ENCODE measurements at regions not wholly inside any gene's neighbourhood (a gene's known extent, or its start where the extent isn't known, plus 50 kb on each side); places are given as distances from the start of the nearest gene placed in this dataset.
"Not testable (repeated sequence)": the region's sequence is repeated elsewhere in the genome, so short reads cannot be mapped to it uniquely, and the experiment has no call there.

DNA sequence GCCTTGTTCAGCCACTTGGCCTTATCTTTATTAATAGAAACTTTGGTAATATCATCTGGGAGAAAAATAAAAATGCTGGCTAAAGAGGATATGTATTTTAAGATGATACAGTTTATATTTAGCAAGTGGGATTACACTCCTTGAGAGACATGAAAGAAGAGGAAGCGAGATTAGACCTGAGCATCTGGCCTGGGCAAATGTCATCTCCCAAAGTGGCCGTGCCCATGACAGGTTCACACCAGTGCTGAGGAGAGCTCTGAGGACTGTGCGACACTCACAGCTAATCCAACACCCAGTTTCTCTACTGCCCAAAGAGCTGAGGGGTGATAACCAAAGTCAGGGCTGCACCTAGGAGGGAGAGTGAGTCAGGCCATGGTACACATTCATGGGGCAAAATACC is 121.7 kb upstream of the DUSP10 start:
- no peak for DNase-seq

DNA sequence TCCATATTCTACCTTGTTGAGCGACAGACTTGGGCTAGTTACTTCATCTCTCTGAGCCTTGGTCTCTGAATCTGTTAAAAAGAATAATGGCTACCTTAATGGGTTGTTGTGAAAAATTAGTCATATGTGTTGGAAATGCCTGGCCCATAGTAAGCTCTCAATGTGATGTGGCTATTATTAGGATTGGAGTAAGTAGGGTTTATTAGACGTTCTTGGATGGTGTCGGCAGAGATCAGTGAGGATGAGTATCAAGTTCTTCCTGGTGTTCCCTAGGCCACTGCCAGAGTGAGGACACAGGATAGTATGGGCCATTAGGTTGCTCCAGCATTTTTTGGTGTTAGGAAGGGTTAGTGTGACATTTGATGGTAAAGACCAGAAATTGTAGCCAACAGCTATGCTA is 121.1 kb upstream of the DUSP10 start:
- DNase-seq: no peak

DNA sequence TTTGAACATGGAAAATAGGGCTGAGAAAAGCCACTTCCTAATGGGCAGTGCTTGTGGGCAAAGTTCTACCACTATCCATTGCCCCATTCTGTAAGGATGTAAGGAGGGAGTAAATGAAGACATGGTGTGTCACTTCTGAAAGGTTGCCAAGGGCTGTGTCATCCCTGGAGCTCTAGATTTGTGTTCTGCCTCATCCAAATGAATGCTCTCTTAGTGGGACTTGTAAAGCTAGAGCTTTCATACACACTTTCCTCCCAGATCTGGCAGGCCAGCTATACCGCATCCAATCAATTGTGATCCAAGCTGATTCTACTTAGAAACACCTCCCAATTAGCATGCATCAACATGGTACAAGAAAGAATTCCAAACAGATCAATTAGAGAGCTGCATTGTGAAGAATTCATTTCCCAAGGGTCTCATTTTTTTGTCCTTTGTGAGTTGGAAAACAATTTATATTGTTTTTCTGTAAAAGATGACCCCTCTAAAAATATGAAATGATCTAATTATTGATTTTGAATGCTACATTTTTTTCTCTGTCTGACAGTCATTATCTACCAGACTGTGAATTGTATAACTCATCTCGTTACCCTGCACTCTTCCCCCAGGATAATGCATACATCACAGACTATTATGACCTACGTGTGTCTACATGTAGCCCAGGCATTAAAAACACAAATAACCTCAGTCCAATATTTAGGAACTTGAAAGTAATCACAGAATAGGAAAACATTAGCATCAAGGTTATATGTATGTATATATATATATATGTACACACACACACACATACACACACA is 117.1 kb upstream of the DUSP10 start:
- DNase-seq: no peak

DNA sequence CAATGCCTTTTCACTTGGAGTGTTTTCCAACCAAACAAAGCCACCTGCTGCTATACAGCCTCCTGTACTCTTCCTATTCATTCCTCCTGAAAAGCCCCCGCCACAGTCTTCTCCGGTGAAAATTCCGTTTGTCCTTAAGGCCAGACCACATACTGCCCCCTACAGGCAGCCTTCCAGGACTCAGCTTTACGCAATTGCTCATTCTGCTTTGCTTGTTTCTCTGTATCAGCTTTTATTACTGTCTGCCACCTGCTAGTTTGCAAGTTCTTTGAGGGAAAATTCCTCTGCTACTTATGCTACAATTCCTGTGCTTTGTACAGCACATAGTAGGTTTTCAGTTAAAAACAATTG is 115.2 kb upstream of the DUSP10 start:
- not testable (repeated sequence) for DNase-seq

DNA sequence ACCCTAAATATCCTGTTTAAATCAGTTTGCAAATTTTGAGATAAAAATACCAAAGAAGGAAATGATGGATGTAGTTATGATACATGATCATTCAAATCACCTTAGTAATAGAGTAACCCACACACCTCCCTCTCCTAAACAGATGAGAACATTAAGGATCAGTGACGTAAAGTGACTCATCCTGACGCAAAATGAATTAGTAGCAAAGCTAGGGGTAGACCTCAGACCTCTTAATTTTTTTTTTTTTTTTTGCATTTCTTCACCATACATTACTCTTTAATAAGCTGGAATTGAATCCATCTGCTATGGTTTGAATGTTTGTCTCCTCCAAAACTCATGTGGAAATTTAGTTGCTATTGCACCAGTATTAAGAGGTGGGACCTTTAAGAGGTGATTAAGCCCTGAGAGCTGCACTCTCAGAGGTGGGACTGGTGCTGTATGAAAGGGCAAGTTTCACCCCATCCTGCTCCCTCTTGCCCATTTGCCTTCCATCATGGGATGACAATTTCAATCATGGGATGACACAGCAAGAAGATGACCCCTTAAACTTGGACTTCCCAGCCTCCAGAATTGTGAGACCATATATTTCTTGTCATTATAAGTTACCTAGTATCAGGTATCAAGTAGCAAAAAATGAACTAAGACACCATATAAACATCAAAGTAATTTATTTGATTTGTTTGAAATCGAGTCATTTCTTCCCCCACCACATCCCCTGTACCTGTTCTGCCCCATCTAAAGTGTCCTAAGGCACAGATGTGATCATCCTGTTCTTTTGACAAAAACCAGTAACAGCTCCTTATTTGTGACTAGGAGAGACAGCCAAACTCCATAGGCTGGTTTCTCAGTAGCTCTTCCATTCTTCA is 114.6 kb upstream of the DUSP10 start:
- DNase-seq: no peak

DNA sequence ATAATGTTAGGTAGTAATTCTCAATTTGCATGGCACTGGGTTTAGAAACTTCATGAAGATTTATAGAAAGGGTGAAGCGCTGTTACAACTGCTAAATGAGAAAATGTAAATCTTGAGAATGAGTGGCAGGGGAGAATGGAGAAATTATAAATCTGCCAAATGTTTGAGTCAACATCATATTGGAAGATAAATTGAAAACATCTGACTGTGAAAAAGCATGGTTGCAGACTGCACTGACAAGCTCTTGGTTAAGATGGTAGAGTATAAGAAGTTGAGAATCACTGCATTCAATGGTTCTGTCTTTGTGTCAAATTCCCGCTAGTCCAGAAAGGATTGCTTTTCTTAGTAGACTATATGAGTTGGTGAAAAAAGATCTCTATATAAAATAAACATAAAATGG is 113.3 kb upstream of the DUSP10 start:
- DNase-seq: no peak

DNA sequence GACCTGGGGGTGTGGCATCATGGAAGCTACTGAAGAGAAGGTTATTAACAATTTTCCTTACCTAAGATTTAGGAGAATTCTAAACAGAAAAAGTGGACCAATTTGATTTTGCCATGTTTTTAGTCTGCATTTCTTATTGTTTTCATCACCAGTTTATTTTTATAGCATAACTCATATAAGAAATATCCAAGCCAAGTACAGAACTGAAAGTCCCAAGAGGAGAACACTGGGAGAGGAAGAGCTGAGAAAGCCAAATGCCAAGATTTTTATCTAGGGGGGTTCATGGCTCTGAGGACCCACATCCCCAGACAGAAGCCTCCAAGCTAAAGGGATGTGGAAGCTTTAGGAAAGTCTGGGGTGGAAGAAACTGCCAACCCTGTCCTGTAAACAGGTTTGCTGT is 109.4 kb upstream of the DUSP10 start:
- no peak for DNase-seq

DNA sequence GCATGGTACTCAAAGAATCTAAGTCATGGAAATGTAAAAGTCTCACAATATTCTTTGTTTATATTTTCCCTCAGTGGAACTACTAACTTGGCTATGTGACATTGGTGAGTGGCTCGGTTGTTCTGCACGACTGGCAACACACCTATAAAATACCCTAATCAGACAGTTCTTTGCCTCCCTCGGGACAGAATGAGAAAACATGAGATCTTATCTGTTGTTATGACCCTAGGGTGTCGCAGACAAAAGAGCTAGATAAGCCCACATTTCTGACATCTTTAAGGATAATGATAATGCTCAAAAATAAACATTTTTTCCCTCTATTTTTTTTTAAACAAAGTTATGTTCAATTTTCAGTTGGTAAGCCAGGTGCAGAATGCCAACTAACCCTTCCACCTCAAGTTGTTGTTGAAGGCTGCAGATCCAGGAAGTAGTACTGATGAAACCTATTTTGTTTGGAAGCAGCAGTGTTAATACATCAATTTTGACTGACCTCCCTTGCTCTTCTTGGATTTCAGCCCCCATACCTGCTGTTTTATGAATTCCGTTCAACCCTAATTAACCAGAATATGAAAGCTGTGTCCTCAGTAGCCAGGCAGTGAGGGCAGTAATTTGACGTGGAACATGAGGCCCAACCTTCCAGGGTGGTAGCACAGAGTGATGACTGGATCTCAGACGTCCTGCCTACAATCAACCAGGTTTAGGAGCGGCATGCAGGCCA is 108.7 kb upstream of the DUSP10 start:
- DNase-seq: no peak

DNA sequence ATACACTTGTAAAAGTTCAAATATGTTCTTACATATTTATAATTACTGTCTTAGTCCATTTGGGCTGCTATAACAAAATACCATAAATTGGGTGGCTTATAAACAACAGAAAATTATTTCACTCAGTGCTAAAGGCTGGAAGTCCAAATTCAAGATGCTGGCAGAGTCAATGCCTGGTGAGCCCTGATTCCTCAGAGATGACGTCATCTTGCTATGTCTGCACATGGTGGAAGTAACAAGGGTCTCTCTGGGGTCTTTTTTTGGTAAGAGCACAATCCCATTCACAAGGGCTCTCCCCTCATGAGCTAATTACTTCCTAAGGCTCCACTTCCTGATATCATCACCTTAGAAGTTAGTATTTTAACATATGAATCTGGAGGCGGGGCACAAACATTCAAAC is 108.0 kb upstream of the DUSP10 start:
- DNase-seq: no peak

DNA sequence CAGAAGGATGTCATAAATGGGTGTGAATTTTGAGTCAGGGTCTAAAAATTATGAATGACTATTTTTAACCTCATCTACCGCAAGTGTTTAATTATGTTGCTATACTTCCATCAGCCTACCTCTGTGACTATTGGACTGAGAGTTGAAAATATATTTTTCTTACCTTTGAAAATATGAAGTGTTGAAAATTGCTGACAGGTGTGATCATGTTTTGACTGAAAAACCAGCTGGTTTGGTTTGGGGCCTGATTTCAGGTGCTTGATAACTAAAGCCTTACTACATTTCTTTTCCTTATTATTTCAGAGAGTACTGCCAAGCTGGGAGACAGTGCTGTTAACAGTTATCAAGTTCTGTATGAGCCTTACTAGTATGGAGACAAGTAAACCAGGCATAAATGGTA is 107.2 kb upstream of the DUSP10 start:
- DNase-seq: no peak

DNA sequence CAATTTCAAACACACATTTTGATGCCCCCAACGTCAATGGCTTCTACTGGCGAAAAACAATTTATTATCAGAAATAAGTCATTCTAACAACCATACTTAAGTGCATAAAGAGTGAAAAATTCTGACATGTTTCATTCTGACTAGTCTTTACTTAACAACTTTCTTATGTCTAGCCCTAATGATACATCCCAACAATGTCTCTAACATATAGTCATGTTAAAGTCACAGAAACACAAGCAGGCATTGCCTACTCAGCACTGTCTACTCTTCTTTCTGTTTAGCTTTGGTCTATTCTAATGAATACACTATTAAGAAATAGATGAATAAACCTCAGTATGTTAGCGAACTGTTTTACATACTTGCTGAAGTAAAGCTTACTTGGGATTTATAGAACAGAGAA is 105.8 kb upstream of the DUSP10 start:
- no peak for DNase-seq

DNA sequence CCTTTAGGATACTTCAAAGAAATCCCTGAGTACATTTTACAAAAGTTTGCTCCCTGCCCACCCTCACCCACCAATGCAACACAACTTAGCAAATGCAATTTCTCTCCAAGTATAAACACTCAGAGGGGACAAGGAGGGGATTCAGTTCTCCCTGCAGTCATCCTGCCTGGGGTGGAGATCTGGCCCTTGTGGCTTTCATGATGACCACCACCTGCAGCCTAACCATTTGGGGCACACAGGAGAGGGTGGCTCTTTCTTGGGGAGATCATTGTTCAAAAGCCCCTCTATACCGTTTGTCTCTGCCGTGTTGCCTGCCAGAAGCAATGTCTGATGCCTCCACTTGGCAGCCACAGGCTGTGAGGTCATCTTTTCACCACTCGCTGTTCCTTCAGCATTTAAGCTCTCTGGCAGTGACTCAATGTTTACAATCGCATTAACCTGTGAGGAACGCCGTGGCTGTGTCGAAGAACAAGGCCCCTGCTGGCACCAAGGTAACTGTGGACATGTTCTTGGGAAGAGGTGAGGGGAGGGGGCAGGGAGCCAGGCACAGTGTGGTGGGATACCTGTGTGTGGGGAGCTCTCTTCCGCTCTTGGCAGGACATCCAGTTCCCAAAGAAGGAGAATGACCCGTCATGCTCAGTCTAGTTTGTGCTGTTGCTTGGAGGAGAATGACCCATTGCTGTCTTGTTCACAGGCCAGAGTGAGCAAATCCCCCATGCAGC is 103.9 kb upstream of the DUSP10 start:
- no peak for DNase-seq

DNA sequence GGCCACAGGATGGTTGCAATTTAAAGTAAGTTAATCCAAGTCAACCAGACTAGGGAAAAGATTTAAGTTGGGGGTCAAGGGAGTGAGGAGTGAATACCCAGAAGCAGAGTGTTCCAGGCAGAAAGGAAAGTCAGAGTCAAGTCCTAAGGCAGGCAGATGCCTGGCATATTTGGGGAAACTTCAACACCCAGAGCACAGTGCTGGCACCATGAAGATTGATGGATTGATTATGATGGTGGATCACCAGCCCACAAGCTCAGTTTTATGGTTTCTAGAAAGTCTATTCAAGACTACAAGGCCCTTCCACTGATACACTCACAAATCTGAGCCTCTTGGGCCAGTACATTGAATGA is 100.1 kb upstream of the DUSP10 start:
- DNase-seq: no peak

DNA sequence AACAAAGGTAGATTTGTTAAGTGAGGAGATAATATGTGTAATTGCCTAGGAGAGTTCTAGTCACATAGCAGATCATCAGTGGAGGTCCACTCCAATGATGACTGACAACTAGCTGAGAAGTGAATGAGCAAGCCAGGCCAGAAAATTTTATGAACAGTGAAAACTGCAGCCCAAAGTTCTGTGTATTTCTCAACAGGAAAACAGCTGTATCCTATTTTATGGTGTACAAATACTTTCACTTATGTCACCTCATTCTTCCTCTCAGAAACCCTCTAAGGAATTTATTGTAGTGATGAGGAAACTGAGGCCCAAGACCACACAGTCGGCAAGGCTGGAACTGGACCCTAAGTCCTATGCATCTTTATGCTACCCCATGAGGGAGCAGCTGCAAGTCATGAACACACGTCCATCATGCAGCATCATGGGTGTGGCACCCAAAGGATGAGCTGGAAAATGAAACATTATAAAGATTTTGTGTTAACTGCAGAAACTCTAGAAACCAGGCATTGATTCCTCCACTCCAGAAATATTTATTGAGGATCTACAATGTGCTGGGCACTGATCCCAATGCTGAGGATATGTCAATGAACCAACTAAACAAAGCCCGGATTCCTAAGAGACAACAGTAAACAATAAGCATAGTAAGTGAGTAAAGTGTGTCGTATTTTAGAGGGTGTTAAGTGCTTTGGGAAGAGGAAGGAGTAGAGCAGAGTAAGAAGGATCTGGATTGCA is 99.5 kb upstream of the DUSP10 start:
- DNase-seq: no peak

DNA sequence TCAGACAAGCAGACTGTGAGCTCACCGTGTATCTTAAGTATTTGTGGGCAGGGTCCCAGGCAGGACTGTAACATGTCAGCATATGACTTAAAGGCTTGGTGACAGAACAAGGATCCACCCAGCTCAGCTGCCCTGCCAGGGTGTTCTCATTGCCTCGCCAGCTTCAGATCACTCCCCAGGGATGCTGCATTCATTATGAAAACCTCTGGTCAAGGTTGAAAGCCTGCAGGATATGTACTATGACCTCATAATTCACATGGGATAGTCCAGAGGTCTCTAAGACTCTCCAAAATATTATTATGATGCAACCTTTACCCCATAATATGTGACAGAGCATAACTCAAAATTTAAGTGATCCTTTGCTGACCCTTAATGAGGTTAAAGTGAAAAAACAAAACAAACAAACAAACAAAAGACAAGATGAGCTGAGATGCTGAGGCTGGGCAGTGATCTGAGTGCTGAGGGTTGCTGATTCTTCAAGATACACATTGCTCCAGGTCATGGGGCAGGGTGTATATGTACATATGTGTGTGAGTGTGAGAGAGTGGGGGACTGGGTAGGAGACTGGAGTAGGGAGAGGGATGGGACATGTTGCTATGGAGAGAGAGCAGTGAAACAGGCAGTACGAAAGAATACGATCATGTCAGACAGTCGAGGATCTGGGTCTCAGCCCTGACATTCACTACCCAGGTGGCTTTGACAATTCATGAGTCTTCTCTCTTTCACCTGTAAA is 98.8 kb upstream of the DUSP10 start:
- DNase-seq: no peak

DNA sequence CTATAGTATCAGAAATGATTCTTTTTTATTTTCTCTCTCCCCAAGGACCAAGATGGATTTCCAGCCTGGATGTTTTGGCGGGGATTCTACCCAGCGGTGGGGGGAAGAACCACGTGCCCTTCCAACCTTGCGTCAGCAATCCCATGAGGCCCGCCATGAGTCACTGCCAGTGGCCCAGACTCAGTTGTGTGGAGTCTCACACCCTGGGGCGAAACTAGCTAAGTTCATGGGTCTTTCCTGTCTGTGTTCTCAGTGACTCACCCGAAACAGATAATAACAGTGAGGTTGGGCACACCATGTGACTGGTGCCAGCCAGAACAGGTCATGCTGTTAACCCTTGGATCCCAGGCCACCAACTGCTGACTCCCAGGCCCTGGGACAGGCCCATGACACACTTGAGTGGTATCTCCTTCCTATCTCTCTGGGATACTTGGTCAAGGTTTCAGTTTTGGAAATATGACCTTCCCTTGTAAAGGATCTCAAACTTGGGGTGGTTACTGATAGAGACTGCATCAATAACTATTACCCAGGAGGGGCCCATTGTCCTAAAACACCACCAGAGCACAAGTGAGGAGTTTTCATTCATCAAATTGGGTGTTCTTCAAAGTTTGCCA is 98.0 kb upstream of the DUSP10 start:
- DNase-seq: no peak

DNA sequence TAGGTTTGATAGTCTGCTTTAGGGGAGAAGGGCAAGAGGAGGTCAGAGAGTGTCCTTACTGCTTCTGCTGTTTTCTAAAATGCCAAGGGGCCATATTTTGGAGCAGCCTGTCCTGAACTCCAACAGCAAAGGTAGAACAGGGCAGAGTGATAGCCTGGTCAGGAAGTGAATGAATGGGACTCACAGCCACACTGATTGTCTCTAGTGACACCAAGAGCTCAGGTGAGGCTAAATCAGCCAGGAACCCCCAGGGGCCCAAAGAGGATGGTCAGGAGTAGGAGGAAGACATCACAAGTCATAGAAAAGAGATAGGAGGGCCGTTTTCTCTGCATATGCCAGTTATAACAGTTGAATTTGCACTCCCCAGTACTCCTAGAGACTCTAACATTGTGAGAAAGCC is 97.4 kb upstream of the DUSP10 start:
- DNase-seq: no peak

DNA sequence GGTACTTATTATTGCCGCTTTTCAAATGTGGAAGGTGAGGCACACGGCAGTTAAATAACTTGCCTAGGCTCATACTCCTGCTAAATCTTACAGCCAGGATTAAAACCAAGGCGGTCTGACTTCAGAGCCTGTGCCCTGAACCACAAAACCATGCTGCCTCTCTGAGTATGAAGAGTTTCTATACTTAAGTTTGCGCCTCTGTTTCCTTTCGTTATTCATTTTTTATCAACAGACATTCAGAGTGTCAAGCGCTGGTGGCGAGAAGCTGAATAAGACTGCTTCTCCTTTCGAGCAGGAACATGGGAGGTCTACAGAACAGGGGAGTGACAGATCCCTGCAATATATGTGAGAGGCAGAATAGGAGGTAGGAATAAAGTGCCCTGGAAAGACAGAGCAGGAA is 96.0 kb upstream of the DUSP10 start:
- DNase-seq: no peak

DNA sequence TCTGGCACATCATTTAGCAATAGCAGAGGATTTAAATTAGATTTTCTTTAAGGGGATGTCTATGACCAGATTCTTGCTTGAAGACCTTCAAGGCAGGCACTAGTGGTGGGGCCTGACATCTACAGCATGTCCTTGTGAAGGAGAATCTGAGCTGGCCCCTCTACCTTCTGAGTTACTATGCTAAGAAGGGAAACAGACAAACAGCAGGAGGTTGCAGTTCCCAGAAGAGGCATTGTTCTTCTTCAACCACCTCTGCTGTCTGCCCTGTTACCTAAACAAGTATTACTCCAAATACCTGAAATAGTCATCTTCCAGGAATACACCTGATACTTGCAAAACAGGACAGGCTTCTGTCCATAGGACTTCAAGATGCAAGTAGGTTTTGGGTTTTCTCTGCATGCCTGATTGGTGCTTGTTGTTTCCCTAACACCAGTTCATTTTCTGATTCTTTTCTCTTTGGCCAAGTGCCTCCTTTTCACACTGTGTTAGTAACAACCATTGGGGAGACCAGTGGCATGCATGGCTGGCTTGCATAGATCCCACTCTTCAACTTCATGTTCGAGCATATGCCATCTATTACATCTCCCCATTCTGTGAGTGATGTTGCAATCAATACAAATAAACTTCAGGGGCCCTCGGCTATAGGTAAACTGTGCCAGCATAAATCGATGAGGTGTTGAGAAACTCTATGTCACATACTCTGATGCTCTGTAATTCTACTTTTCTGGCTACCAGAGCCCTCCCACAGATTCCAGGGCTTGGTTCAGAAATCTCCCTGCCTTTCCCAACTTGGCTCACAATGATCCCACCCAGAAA is 93.0 kb upstream of the DUSP10 start:
- no peak for DNase-seq

DNA sequence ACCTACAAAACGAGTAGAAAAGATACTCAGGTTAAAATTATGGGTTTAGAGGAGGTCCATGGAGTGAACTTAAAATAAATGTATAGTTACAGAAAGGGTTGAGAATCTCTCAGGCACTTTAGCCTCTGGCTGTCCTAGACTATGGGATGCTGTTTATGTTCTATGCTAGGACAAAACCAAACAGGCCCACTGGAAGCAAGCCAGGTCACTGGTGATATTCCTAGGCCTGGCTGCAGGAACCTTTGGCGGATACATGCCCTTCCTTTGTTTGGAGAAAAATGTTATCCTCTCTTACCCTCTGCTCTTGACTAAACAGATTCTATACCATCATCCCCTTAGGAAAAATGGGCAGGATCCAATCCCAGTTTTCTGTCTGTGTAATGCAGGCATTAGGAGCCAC is 90.7 kb upstream of the DUSP10 start:
- DNase-seq: no peak
